Right kidney (tissue), 1 donor: ENCODE measurements at regions not wholly inside any gene's neighbourhood (a gene's known extent, or its start where the extent isn't known, plus 50 kb on each side); places are given as distances from the start of the nearest gene placed in this dataset.
"Not testable (repeated sequence)": the region's sequence is repeated elsewhere in the genome, so short reads cannot be mapped to it uniquely, and the experiment has no call there.

Experiments
- DNase-seq: peaks from one replicate; pipeline ENCODE4 v3.0.0-alpha.2; 2016

DNA sequence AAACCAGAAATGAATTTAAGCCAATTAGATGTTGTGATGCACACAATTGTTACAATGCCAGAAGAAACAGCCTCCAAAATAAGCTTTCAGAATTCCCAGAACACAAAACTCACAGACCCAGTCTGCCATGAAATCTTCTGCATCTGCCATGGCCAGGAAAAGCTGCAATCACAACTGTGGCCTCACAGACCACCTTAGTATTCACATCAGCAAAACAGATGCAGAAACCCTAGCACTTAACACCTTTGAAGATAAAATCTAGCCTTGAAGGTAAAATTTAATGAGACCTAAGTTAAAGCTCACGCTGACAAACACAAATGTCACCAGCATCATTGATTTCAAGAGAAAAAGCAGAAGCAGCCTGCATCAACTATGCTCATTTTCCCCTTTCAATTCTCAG is 566.8 kb upstream of the TMPRSS15 start:
- no peak for DNase-seq

- no peak for DNase-seq
Observed at GRCh38 chr21:18970941-18971340, 567.4 kb upstream of the TMPRSS15 start.

DNA sequence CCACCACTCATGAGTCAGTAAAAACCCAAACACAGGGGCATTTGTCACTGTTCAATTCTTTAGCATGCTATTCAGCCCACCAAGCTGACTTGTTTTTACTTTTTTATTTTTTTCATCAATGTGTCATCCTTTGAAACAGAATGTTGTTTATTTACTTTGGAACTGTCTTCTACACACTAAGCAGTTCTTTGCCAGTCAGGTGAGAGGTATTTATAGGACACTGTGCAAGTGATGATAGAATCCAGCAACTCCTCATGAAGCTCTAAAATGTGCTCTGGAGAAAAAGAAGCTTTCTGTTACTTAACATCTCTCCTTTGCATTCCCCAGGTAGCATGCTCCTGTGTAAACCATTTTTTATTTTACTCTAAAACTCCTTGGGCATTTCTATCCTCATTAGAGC is 582.0 kb upstream of the TMPRSS15 start:
- DNase-seq, result no peak

- no peak for DNase-seq
Observed at GRCh38 chr21:18986197-18986596, 582.6 kb upstream of the TMPRSS15 start.

- peak; percentile 10 for DNase-seq
Observed at GRCh38 chr21:18987520-18988026, 584.0 kb upstream of the TMPRSS15 start.

DNA sequence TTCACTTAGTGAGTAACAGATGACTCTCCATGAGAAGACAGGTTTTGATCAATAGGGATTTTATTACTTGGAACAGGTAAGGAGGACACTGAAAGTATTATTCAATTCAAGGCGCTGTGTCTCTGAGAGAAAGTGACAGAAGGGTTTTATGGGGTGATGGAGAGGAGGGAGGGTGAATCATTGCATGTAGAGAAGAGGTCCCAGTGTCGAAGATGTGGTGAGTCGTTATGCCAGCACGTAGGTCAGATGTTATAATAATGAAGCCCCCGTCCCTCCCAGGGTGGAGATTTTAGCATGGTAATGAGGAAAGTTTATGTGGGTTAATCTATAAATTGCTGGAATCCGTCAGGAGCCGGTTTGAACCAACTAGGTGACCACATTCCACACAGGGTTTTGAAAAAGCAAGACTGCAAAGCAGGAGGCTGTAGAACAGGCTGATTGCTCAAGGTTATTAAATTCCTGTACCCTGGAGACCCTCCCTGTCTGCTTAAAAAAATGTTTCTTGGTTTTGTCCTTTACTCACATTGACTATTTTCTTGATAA is 586.4 kb upstream of the TMPRSS15 start:
- peak; percentile 5 for DNase-seq

DNA sequence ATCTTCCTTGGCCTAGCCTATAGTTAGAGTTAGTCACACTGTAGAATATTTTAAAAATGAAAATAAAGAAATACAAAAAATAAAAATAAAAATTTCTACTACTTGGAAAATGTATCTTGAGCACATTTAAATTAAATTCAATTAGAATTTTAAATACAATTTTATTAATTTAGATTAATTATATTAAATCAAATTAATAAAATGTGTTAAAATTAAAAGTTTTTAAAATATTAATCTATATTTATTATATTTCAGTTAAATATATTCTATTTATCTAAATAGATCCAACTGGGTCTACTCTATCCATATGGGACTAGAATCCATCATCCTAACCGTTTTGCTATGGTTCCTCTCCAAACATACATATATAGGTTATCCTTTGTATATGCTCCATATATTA is 588.3 kb upstream of the TMPRSS15 start:
- no peak for DNase-seq

DNA sequence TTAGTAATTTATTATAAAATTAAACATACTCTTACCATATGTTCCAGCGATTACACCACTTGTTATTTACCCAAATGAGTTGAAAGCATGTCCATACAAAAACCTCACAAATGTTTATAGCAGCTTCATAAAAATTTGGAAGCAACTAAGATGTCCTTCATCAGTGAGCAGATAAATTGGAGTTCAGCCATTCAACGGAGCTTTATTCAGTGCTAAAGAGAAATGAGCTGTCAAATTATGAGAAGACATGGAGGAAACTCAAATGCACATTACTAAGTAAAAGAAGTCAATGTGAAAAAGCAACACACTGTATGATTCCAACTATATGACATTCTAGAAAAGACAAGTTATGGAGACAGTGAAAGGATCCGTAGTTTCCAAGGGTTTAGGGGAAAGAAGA is 606.7 kb upstream of the TMPRSS15 start:
- DNase-seq, result no peak

DNA sequence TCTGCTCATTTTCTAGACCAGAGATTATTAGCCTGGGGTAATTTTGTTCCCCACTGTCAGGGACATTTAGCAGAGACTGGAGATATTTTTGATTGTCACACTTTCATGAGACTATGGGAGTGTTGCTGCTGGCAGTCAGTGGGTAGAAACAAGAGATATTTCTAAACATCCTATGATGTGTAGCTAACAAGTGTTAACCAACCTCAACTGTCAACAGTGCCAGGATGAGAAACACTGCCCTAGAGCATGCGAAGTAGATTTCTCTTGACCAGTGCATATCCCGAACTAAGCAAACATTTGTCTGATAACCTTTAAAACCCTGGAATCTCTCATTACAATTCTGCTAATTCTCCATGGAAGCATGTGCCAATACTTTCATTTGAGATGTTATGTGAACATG is 607.4 kb upstream of the TMPRSS15 start:
- DNase-seq, result no peak

DNA sequence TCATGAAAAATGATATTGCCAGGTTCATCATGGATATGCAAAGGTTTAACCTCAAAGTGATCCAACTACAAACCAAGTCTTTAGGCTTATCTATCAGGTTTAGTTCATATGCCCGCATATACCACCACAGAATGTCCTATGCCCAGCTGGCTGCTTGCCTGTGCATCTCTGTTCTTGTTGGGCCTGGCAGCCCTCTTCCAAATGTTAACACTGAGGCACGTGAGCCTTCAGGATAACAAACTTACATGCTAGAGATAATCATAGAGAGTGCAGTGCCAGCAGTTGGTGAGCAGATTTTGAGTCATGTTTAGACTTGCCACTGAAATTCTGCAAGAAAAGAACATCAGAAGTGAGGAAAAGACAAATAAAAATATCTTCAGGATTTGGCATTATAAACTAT is 607.9 kb upstream of the TMPRSS15 start:
- no peak for DNase-seq

- no peak for DNase-seq
Observed at GRCh38 chr21:19013916-19014315, 610.3 kb upstream of the TMPRSS15 start.

GRCh38 chr21:19018529-19018928 is 614.9 kb upstream of the TMPRSS15 start:
- no peak for DNase-seq

GRCh38 chr21:19022978-19023377 is 619.4 kb upstream of the TMPRSS15 start:
- no peak for DNase-seq

- DNase-seq, result no peak
Observed at GRCh38 chr21:19026911-19027310, 623.3 kb upstream of the TMPRSS15 start.

GRCh38 chr21:19029816-19030215 is 626.2 kb upstream of the TMPRSS15 start:
- DNase-seq, result no peak

DNA sequence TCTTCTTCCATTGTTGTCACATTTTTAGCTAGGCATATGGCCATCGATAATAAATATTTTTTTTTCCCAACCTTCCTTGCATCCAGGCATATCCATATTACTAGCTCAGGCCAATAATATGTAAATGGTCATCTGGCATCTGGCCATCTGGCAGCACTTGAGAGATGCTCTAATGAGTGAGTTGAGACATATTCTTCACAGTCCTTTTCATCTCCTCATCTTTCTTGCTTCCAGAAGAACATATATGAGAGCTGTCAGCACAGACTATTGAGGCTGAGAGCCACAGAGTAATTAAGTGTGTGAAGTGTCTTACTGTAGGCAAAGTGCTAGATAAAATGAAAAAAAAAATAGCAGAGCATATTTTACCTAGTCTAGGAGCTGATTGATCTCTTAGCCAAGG is 628.4 kb upstream of the TMPRSS15 start:
- no peak for DNase-seq

DNA sequence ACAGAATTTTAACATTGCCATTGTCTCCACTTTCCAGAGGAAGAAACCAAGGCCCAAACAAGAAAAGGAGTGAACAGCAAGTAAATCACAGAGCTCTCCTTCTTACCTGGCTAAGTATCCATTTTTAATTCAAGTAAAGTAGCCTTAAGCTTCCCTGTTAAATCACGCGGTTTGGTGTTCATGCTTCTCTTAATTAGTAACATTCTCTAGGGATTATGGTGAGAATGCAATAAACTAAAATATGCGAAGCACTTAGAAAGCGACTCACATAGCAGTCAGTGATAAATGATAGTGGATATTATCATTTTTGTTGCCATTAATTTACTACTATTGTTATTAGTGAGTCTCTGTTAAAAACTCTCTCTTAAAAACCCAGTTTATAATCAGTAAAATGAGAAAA is 630.5 kb upstream of the TMPRSS15 start:
- no peak for DNase-seq

- DNase-seq, result no peak
Observed at GRCh38 chr21:19034560-19034959, 631.0 kb upstream of the TMPRSS15 start.

- no peak for DNase-seq
Observed at GRCh38 chr21:19045876-19046275, 642.3 kb upstream of the TMPRSS15 start.

- no peak for DNase-seq
Observed at GRCh38 chr21:19048098-19048672, 644.6 kb upstream of the TMPRSS15 start.

DNA sequence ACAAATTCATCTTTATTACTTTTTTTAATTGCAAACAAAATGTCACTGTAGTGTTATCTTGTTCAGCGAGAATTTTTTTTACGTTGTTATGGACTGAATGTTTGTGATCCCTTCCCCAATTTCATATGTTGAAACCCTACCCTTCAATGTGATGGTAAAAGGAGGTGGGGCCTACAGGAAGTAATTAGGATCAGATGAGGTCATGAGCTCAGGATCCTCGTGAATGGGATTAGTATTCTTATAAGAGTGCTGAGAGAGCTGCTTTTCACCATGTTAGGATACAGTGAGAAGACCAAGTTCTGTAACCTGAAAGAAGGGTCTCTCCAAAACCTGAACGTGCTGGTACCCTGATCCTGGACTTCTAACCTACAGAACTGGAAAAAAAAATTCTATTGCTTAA is 646.0 kb upstream of the TMPRSS15 start:
- DNase-seq, result no peak

- DNase-seq, result no peak
Observed at GRCh38 chr21:19065164-19065563, 661.6 kb upstream of the TMPRSS15 start.

DNA sequence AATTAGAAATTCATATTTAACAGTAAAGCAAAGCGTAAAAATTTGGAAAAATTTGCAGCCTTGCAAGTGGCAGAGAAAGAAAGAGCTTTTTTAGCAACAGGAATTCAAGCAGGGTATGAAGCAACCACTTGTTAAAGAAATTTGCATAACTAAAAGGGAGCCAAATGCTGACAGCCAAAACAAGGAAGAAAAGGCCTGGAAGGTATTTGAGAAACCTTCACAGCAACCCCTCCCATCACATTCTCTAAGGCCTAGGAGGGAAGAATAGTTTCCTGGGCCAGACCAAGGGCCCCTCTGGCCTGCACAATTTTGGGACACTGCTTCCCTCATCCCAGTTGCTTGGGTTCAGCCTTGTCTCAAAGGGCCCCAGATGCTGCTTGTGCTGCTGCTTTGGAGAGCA is 672.4 kb upstream of the TMPRSS15 start:
- no peak for DNase-seq

DNA sequence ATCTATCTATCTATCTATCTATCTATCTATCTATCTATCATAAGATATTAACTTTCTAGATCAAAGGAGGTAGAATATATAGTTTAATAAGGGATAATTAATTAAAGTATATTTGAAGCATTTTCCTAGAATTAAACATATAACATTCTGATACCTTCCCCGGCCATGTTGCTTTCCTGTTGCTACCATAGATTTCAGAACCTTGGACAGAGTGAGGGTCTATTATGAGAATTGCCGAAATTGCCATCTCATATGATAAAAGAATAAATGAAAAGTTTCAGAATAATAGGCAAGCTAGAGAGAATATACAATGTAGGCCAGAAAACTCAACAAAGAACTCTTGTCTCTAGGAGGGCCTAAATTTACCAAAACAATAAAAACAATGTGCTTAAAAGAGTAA is 706.1 kb upstream of the TMPRSS15 start:
- no peak for DNase-seq

- not testable (repeated sequence) for DNase-seq
Observed at GRCh38 chr21:19119259-19119658, 715.7 kb upstream of the TMPRSS15 start.
